ENCODE measurements at regions not wholly inside any gene's neighbourhood (a gene's known extent, or its start where the extent isn't known, plus 50 kb on each side); places are given as distances from the start of the nearest gene placed in this dataset.
A peak's percentile ranks its signal among the peaks of the same experiment; 100 is the strongest.
"Not testable (repeated sequence)": the region's sequence is repeated elsewhere in the genome, so short reads cannot be mapped to it uniquely, and the experiment has no call there.

GRCh38 chr2:132315546-132315945 lies 101.1 kb upstream of the GPR39 start:
- H3K4me1 ChIP-seq; H3K36me3 ChIP-seq (ENCODE audit: low read depth, missing control alignments); H3K27ac ChIP-seq; H3K9me3 ChIP-seq; DNase-seq; intact Hi-C loops (cut with DNase I; ENCODE audit: low total_unique reads); H3K4me3 ChIP-seq; H3K27me3 ChIP-seq: not testable (repeated sequence)
- WGBS, 2 donors = 88 to 93% methylated on average over 2 of the region's 2 CpGs

GRCh38 chr2:132317026-132317680 lies 99.5 kb upstream of the GPR39 start:
- H3K4me3 ChIP-seq; DNase-seq; H3K27me3 ChIP-seq; H3K36me3 ChIP-seq (ENCODE audit: low read depth, missing control alignments); H3K4me1 ChIP-seq; H3K9me3 ChIP-seq; intact Hi-C loops (cut with DNase I; ENCODE audit: low total_unique reads); H3K27ac ChIP-seq: not testable (repeated sequence)
- 89 to 91% methylated on average over 6 of the region's 6 CpGs for WGBS, 2 donors

GRCh38 chr2:132318481-132318880 lies 98.1 kb upstream of the GPR39 start:
- H3K36me3 ChIP-seq (ENCODE audit: low read depth, missing control alignments); H3K4me3 ChIP-seq; H3K4me1 ChIP-seq; H3K27me3 ChIP-seq; H3K9me3 ChIP-seq; intact Hi-C loops (cut with DNase I; ENCODE audit: low total_unique reads); H3K27ac ChIP-seq: not testable (repeated sequence)
- peak; percentile 61 for DNase-seq
- WGBS, 2 donors = 70 to 84% methylated on average over 4 of the region's 4 CpGs

GRCh38 chr2:132324005-132324404 lies 92.6 kb upstream of the GPR39 start:
- H3K27me3 ChIP-seq; H3K4me3 ChIP-seq; H3K4me1 ChIP-seq; H3K36me3 ChIP-seq (ENCODE audit: low read depth, missing control alignments); DNase-seq; H3K9me3 ChIP-seq; H3K27ac ChIP-seq; intact Hi-C loops (cut with DNase I; ENCODE audit: low total_unique reads): not testable (repeated sequence)
- WGBS, 2 donors = 50 to 62% methylated on average over 1 of the region's 1 CpG

GRCh38 chr2:132332345-132333033 lies 84.1 kb upstream of the GPR39 start:
- peak overlapping the region; percentile 26 to 43 for H3K4me3 ChIP-seq
- 36 to 55% methylated on average over 16 to 27 of the region's 28 CpGs for WGBS, 2 donors
- intact Hi-C loops (cut with DNase I; ENCODE audit: low total_unique reads); H3K27ac ChIP-seq; H3K27me3 ChIP-seq; H3K36me3 ChIP-seq (ENCODE audit: low read depth, missing control alignments); H3K9me3 ChIP-seq; H3K4me1 ChIP-seq: not testable (repeated sequence)
- peak; percentile 66 for DNase-seq

GRCh38 chr2:132337135-132337534 lies 79.5 kb upstream of the GPR39 start:
- H3K4me1 ChIP-seq; intact Hi-C loops (cut with DNase I; ENCODE audit: low total_unique reads); H3K27ac ChIP-seq; H3K27me3 ChIP-seq; DNase-seq; H3K36me3 ChIP-seq (ENCODE audit: low read depth, missing control alignments); H3K9me3 ChIP-seq; H3K4me3 ChIP-seq: not testable (repeated sequence)
- WGBS, 2 donors = 75 to 78% methylated on average over 8 to 13 of the region's 13 CpGs

GRCh38 chr2:132337844-132338243 lies 78.8 kb upstream of the GPR39 start:
- H3K4me1 ChIP-seq; H3K9me3 ChIP-seq; H3K27ac ChIP-seq; H3K36me3 ChIP-seq (ENCODE audit: low read depth, missing control alignments); DNase-seq; H3K4me3 ChIP-seq; H3K27me3 ChIP-seq; intact Hi-C loops (cut with DNase I; ENCODE audit: low total_unique reads): not testable (repeated sequence)
- 30 to 55% methylated on average over 3 of the region's 5 CpGs for WGBS, 2 donors

- H3K9me3 ChIP-seq; H3K27me3 ChIP-seq; H3K36me3 ChIP-seq (ENCODE audit: low read depth, missing control alignments); intact Hi-C loops (cut with DNase I; ENCODE audit: low total_unique reads); H3K4me1 ChIP-seq: not testable (repeated sequence)
- 5 to 7% methylated on average over 27 to 34 of the region's 34 CpGs for WGBS, 2 donors
- Histone ChIP-seq H3K4me3 (peak overlapping the region; percentile 53 to 62), H3K27ac (peak overlapping the region; percentile 75)
- peak; percentile 93 for DNase-seq
Observed at GRCh38 chr2:132347041-132347780, 69.4 kb upstream of the GPR39 start.
